ENCODE measurements at regions not wholly inside any gene's neighbourhood (a gene's known extent, or its start where the extent isn't known, plus 50 kb on each side); places are given as distances from the start of the nearest gene placed in this dataset.
A peak's percentile ranks its signal among the peaks of the same experiment; 100 is the strongest.

DNA sequence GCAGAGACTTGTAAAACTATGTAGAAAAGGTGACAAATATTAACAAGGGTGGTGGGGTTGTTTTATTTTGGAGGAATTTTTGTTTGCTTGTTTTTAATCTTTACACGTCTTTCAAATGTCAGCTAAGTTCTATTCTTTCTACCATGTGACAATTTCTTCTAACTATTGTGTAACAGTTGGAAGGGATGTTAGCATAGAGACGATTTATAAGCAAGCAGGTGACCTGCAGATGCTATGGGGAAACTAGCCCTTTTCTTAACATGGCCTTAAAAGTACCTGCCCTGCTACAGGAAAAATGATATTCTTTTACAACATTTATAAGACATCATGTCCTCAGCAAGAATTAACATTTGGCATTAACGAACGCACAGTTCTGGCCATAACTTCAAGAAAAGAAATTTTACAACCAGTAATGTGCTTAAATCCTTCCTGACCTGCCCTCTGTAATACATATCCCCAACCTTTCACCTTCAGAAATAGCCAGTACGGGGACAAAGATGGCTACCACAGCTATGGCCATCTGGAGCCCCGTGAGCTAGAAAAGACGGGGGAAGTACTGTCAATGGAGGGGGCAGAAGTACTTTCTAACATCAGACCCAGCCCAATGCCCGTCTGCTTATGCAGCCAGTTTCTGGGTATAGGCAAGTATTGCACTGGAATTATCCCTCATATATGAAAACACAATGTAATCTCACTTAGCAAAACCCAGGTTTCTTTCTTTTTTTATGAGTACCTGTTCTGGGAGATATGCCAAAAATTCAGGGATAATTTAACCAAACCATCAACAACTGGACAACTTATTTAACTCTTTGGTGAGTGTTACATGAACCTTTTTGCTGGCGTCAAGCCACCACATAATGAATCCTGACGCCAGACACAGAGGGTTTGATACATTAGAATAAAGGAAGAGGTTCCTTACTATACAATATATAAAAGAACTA is 67.7 kb upstream of the NR2F2 start:
- Histone ChIP-seq H3K27ac (peak overlapping the region; percentile 33 to 53), H3K27me3 (replicated peaks; ENCODE audit: insufficient read depth) (no peaks in the 10 kb centered on the region), H3K9me3 (no peaks in the 10 kb centered on the region), H3K36me3 (no peaks in the 10 kb centered on the region), H3K4me3 (no peak overlapping the region), H3K4me1 (replicated peaks) (no peaks in the 10 kb centered on the region)
- 39% methylated on average over 10 of the region's 10 CpGs for WGBS
- TF ChIP-seq POLR2A (IDR thresholded peaks at IDR 0.05) (no peak), POLR2AphosphoS5 (IDR thresholded peaks at IDR 0.05) (peak; percentile 58)
- intact Hi-C loops (cut with DNase I): loop anchor here (5.0 to 10.0 kb wide), 3 partner anchors 59 to 998 kb away; no protein-coding TSS in a partner anchor
- no peak for DNase-seq (ENCODE audit: low spot score)

GRCh38 chr15:96264351-96264798 is 66.1 kb upstream of the NR2F2 start:
- H3K4me1 ChIP-seq (replicated peaks): no peaks in the 10 kb centered on the region
- TF ChIP-seq POLR2AphosphoS5 (IDR thresholded peaks at IDR 0.05): no peak
- TF ChIP-seq POLR2A (IDR thresholded peaks at IDR 0.05): no peak
- TF ChIP-seq CTCF (IDR thresholded peaks at IDR 0.05): no peak
- no peak overlapping the region for H3K4me3 ChIP-seq
- intact Hi-C loops (cut with DNase I): loop anchor here (5.0 to 10.0 kb wide), 3 partner anchors 58 to 1000 kb away; no protein-coding TSS in a partner anchor
- peak overlapping the region in 1 of 2 donors; percentile 46 for H3K27ac ChIP-seq
- DNase-seq (ENCODE audit: low spot score): peak; percentile 20
- no peaks in the 10 kb centered on the region for H3K27me3 ChIP-seq (replicated peaks; ENCODE audit: insufficient read depth)
- 73% methylated on average over 1 of the region's 1 CpG for WGBS
- H3K9me3 ChIP-seq: no peaks in the 10 kb centered on the region
- H3K36me3 ChIP-seq: no peaks in the 10 kb centered on the region

GRCh38 chr15:96264801-96265515 is 65.5 kb upstream of the NR2F2 start:
- Histone ChIP-seq H3K4me3 (no peak overlapping the region), H3K27ac (peak overlapping the region in 1 of 2 donors; percentile 46), H3K36me3 (no peaks in the 10 kb centered on the region), H3K9me3 (no peaks in the 10 kb centered on the region), H3K27me3 (replicated peaks; ENCODE audit: insufficient read depth) (no peaks in the 10 kb centered on the region), H3K4me1 (replicated peaks) (no peaks in the 10 kb centered on the region)
- 65% methylated on average over 8 of the region's 8 CpGs for WGBS
- TF ChIP-seq CTCF (IDR thresholded peaks at IDR 0.05): no peak
- TF ChIP-seq POLR2AphosphoS5 (IDR thresholded peaks at IDR 0.05): no peak
- TF ChIP-seq POLR2A (IDR thresholded peaks at IDR 0.05): no peak
- intact Hi-C loops (cut with DNase I): loop anchor here (5.0 to 10.0 kb wide), 3 partner anchors 57 to 1000 kb away; no protein-coding TSS in a partner anchor
- no peak for DNase-seq (ENCODE audit: low spot score)

DNA sequence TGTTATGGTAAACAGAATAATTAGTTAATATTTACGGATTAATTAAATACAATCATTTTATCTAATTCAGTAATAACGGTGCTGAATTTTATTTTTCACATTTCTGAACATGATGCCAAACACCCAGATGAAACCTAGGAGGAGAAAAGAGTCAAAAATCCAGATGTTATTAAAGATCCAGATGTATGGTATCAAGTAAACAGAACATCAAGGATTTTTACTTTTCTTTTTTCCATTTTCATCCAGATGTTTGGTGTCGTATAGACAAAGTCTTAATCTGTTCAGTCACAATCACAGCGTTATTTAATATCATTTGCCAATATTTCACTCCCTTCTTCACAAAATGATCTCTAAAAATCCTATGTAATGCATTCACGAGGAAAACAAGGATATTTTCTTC is 64.0 kb upstream of the NR2F2 start:
- H3K9me3 ChIP-seq: no peaks in the 10 kb centered on the region
- no peaks in the 10 kb centered on the region for H3K4me1 ChIP-seq (replicated peaks)
- no peak for DNase-seq (ENCODE audit: low spot score)
- no peaks in the 10 kb centered on the region for H3K36me3 ChIP-seq
- TF ChIP-seq CTCF (IDR thresholded peaks at IDR 0.05) (no peak), POLR2A (IDR thresholded peaks at IDR 0.05) (no peak), POLR2AphosphoS5 (IDR thresholded peaks at IDR 0.05) (no peak)
- intact Hi-C loops (cut with DNase I): loop anchor here (10.0 kb wide), 2 partner anchors 102 to 1002 kb away; no protein-coding TSS in a partner anchor
- no peaks in the 10 kb centered on the region for H3K27me3 ChIP-seq (replicated peaks; ENCODE audit: insufficient read depth)
- 78% methylated on average over 5 of the region's 5 CpGs for WGBS
- H3K27ac ChIP-seq: no peak overlapping the region
- H3K4me3 ChIP-seq: no peak overlapping the region

GRCh38 chr15:96267463-96267862 is 63.0 kb upstream of the NR2F2 start:
- Histone ChIP-seq H3K4me1 (replicated peaks) (no peaks in the 10 kb centered on the region), H3K36me3 (no peaks in the 10 kb centered on the region), H3K9me3 (no peaks in the 10 kb centered on the region), H3K27ac (no peak overlapping the region), H3K4me3 (no peak overlapping the region), H3K27me3 (replicated peaks; ENCODE audit: insufficient read depth) (no peaks in the 10 kb centered on the region)
- intact Hi-C loops (cut with DNase I): loop anchor here (10.0 kb wide), 2 partner anchors 103 to 1003 kb away; no protein-coding TSS in a partner anchor
- TF ChIP-seq POLR2A (IDR thresholded peaks at IDR 0.05): no peak
- no peak for TF ChIP-seq POLR2AphosphoS5 (IDR thresholded peaks at IDR 0.05)
- no peak for TF ChIP-seq CTCF (IDR thresholded peaks at IDR 0.05)
- 93% methylated on average over 4 of the region's 4 CpGs for WGBS
- DNase-seq (ENCODE audit: low spot score): no peak
